B cell (primary cell): ENCODE measurements at regions not wholly inside any gene's neighbourhood (a gene's known extent, or its start where the extent isn't known, plus 50 kb on each side); places are given as distances from the start of the nearest gene placed in this dataset.

ENCODE experiments used
- EZH2 ChIP-seq: IDR thresholded peaks from 2 replicates; pipeline ENCODE4 v1.6.1; 2012; ENCODE audit warnings: borderline replicate concordance, low read depth, mild to moderate bottlenecking, moderate library complexity, low read length; ENCODE audit not compliant: insufficient read depth, poor library complexity, severe bottlenecking
- TF ChIP-seq, protein P1 (sequence below): fragments of 200-600 bp; IDR thresholded peaks from one replicate; pipeline ENCODE4 v1.8.0; 2022; ENCODE audit warnings: antibody characterized with exemption, mild to moderate bottlenecking

DNA sequence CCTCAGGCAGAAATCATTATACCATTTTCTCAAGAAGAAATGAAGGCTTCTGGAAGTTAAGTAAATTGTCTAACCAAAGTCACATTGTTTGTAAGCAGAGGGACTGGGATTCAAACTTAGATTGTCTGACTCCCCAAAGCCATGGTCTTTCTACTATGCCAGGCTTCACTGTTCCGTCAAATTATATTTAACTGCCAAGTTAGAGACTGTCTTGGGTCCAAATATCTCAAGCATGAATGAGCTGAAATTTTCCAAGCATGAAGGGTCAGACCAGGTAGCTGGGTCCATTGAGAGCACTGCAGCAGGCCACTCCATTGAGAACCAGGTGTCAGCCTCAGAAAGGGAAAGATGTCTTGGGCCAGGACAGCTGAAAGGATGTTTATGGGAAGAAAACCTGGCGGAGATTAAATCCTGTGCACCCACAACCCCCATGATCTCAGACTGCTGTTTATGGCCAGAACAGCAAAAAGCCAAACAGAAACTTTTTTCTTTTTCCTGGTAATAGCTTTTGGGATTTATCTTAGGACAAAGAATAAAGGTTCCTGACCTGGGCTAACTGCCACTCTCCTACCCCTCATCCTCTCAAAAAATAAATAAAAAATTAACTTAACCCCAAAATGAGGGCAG, 612.3 kb downstream of the INSC start:
- TF ChIP-seq, protein P1, sequence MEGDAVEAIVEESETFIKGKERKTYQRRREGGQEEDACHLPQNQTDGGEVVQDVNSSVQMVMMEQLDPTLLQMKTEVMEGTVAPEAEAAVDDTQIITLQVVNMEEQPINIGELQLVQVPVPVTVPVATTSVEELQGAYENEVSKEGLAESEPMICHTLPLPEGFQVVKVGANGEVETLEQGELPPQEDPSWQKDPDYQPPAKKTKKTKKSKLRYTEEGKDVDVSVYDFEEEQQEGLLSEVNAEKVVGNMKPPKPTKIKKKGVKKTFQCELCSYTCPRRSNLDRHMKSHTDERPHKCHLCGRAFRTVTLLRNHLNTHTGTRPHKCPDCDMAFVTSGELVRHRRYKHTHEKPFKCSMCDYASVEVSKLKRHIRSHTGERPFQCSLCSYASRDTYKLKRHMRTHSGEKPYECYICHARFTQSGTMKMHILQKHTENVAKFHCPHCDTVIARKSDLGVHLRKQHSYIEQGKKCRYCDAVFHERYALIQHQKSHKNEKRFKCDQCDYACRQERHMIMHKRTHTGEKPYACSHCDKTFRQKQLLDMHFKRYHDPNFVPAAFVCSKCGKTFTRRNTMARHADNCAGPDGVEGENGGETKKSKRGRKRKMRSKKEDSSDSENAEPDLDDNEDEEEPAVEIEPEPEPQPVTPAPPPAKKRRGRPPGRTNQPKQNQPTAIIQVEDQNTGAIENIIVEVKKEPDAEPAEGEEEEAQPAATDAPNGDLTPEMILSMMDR = no peak
- no peak for TF ChIP-seq EZH2
